Neural progenitor cell (in vitro differentiated cells): ENCODE measurements at regions not wholly inside any gene's neighbourhood (a gene's known extent, or its start where the extent isn't known, plus 50 kb on each side); places are given as distances from the start of the nearest gene placed in this dataset.

ENCODE experiments used
- CTCF ChIP-seq: fragments of 200-600 bp; sonication (generic); IDR thresholded peaks from 2 replicates; pipeline ENCODE4 v1.5.1; 2017; ENCODE audit warnings: antibody characterized with exemption, mild to moderate bottlenecking
- EZH2 ChIP-seq: fragments of 200-600 bp; sonication (generic); IDR thresholded peaks from 2 replicates; pipeline ENCODE4 v1.6.1; 2017; ENCODE audit warnings: antibody characterized with exemption, mild to moderate bottlenecking, moderate library complexity
- EZH2phosphoT487 ChIP-seq: fragments of 200-600 bp; sonication (generic); IDR thresholded peaks from 2 replicates; pipeline ENCODE4 v1.6.1; 2017; ENCODE audit warnings: antibody characterized with exemption

- TF ChIP-seq CTCF = no peak
- TF ChIP-seq EZH2 = no peak
- TF ChIP-seq EZH2phosphoT487 = no peak
These were observed 148.8 kb upstream of the CRY1 start for GRCh38 chr12:107242189-107242588.
